GM12865 (cell line): ENCODE measurements at regions not wholly inside any gene's neighbourhood (a gene's known extent, or its start where the extent isn't known, plus 50 kb on each side); places are given as distances from the start of the nearest gene placed in this dataset.
"Not testable (repeated sequence)": the region's sequence is repeated elsewhere in the genome, so short reads cannot be mapped to it uniquely, and the experiment has no call there.

Source experiments
- DNase-seq: peaks from one replicate; pipeline ENCODE4 v3.0.0; 2010; ENCODE audit warnings: low read depth
- H3K4me3 ChIP-seq: 2 replicates; pipeline ENCODE4 v1.5.1; 2011; ENCODE audit warnings: mild to moderate bottlenecking, low read depth, low read length, control low read depth
- TF ChIP-seq, protein P1 (sequence below): IDR thresholded peaks from 2 replicates; pipeline ENCODE4 v1.5.1; 2011; ENCODE audit warnings: low read length, control low read depth, low read depth, inconsistent platforms; ENCODE audit not compliant: insufficient read depth; ENCODE audit errors: missing control alignments

DNA sequence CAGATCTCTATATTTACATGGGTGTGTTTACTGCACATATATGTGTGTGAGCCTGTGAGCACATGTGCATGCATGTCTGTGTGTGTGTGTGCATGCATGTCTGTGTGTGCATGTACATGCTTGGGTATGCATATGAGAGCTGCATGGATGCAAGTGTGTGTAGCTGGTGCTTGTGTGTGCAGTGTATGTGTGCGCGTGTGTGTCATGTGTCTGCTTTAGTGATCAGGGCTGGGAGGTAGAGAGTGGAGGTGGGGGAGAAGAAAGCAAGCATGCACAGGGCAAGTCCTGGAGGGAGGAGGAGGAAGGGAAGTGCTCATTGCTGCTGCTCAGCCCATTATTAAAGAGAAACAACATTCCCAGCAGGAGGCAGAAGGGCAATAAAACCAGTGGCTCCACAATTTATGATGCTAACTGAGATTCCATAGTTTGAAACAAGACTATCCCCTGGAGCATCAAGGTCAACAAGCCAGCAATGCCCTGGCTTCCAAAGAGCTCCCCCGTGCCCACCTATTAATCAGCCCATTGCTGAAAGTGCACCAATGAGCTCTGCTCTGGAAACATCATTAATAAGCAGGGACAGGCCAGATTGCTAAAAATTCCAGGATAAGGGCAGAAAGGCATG, 414.0 kb downstream of the MAFB start:
- DNase-seq = no peak
- TF ChIP-seq, protein P1, sequence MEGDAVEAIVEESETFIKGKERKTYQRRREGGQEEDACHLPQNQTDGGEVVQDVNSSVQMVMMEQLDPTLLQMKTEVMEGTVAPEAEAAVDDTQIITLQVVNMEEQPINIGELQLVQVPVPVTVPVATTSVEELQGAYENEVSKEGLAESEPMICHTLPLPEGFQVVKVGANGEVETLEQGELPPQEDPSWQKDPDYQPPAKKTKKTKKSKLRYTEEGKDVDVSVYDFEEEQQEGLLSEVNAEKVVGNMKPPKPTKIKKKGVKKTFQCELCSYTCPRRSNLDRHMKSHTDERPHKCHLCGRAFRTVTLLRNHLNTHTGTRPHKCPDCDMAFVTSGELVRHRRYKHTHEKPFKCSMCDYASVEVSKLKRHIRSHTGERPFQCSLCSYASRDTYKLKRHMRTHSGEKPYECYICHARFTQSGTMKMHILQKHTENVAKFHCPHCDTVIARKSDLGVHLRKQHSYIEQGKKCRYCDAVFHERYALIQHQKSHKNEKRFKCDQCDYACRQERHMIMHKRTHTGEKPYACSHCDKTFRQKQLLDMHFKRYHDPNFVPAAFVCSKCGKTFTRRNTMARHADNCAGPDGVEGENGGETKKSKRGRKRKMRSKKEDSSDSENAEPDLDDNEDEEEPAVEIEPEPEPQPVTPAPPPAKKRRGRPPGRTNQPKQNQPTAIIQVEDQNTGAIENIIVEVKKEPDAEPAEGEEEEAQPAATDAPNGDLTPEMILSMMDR = no peak
- H3K4me3 ChIP-seq = no peak overlapping the region

- H3K4me3 ChIP-seq, DNase-seq: not testable (repeated sequence)
Measured at GRCh38 chr20:40269274-40269673, 419.8 kb downstream of the MAFB start.

GRCh38 chr20:40268321-40269075, 420.5 kb downstream of the MAFB start:
- no peak for DNase-seq
- no peak overlapping the region for H3K4me3 ChIP-seq
- TF ChIP-seq, protein P1 = no peak

- H3K4me3 ChIP-seq = no peak overlapping the region
- peak; percentile 3 for DNase-seq
- TF ChIP-seq, protein P1 = peak; percentile 27
Measured at GRCh38 chr20:40265825-40266533, 423.1 kb downstream of the MAFB start.

- no peak for DNase-seq
- H3K4me3 ChIP-seq = no peak overlapping the region
- TF ChIP-seq, protein P1 = no peak
Measured at GRCh38 chr20:40262219-40262618, 426.8 kb downstream of the MAFB start.

DNA sequence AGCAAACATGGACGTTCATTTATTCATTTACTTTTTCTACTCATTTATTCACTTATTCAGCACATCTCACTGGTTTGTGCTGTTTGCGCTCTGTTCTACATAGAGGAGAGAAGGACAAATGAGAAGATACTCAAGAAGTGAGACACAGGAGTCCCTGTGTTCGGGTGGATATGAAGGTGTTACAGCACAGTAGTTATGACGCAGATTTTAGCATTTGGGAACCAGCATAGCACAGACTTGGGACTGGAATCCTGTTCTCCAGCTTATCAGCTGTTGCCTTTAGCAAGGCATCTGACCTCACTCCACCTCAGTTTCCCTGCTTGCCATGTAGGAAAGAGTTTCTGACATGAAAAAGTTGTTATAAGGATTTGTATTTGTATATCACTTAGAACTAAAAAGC, 430.1 kb downstream of the MAFB start:
- TF ChIP-seq, protein P1 = no peak
- H3K4me3 ChIP-seq = no peak overlapping the region
- DNase-seq = no peak

- no peak for DNase-seq
- no peak overlapping the region for H3K4me3 ChIP-seq
- TF ChIP-seq, protein P1 = no peak
Measured at GRCh38 chr20:40257763-40258162, 431.3 kb downstream of the MAFB start.
